Neural progenitor cell (in vitro differentiated cells): ENCODE measurements at regions not wholly inside any gene's neighbourhood (a gene's known extent, or its start where the extent isn't known, plus 50 kb on each side); places are given as distances from the start of the nearest gene placed in this dataset.

Source experiments
- CTCF ChIP-seq: fragments of 200-600 bp; sonication (generic); IDR thresholded peaks from 2 replicates; pipeline ENCODE4 v1.5.1; 2017; ENCODE audit warnings: antibody characterized with exemption, mild to moderate bottlenecking
- EZH2 ChIP-seq: fragments of 200-600 bp; sonication (generic); IDR thresholded peaks from 2 replicates; pipeline ENCODE4 v1.6.1; 2017; ENCODE audit warnings: antibody characterized with exemption, mild to moderate bottlenecking, moderate library complexity
- EZH2phosphoT487 ChIP-seq: fragments of 200-600 bp; sonication (generic); IDR thresholded peaks from 2 replicates; pipeline ENCODE4 v1.6.1; 2017; ENCODE audit warnings: antibody characterized with exemption

- no peak for TF ChIP-seq EZH2
- TF ChIP-seq CTCF = no peak
- no peak for TF ChIP-seq EZH2phosphoT487
Observed at GRCh38 chr1:157288996-157289395, 150.8 kb upstream of the ETV3 start.
